HG03060 (cell line): ENCODE measurements at regions not wholly inside any gene's neighbourhood (a gene's known extent, or its start where the extent isn't known, plus 50 kb on each side); places are given as distances from the start of the nearest gene placed in this dataset.
"Not testable (repeated sequence)": the region's sequence is repeated elsewhere in the genome, so short reads cannot be mapped to it uniquely, and the experiment has no call there.

Experiments used
- ATAC-seq: cut with Tn5 transposase; IDR thresholded peaks from one replicate; pipeline ENCODE4 v1.9.1; 2021; ENCODE audit warnings: low read depth, moderate number of reproducible peaks; ENCODE audit not compliant: unreplicated experiment

DNA sequence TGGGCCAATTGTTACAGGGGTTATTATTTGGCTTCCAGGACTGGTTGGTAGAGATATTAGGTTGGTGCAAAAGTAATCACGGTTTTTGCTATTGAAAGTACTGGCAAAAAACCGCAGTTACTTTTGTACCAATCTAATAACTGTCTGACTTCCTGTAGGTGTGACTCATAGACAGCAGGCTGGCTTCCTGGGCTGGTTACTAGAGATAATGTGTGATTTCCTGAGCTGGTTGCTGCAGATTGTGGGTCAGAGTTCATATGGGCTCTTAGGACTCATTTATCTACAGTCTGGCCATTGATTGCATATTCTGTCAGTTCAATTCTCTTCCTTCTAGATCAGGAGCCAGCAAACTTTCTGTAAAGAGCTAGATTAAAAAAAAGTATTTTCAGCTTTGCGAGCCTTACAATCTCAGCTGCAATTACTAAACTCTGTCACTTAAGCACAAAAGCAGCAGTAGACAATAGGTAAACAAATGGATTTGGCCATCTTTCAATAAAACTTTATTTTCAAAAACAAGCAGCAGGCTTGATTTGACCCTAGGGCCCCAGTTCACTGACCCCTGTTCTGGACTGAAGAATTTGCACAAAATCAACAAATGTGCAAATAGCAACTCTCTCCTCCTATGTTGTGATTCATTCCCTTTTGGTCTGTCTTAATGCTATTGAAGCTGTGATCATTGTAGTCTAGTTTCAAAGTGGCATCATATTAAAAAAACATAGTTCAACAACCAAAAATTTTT is 50.8 kb upstream of the BOD1L1 start:
- no peak for ATAC-seq

DNA sequence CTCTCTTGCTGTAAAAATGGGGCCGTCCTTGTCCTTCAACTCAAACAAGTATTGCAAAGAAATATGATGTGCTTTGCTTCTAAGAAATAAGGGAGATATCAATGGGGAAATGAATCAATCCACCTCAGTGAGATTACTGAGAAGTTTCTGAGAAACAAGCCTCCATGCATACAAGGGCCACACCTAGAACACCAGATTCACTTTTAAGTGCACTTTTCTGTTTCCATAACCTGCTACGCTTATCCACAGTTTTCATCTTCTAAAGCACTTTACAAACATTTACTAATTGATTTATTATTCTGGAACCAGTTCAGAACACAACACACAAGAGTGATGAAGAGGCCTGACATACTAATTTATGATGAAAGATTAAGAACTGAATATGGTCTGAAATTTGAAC is 54.0 kb upstream of the BOD1L1 start:
- no peak for ATAC-seq

DNA sequence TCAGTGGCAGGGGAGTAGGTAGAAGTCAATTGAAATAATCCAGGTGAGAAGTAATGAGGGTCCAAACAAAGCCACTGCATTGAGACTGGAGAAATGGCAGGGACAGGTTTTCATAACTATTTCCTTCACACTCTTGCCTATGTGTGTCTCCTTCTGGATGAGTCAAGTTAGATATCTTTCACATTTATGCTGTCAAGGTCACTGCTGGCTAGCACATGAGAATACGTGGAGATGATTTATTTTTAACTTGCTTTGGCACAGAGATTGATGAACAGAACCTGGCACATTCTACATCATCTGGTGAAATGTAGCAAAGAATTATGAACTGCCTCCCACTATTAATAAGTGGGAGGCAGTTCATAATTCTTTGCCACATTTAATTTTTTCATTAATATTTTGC is 66.7 kb upstream of the BOD1L1 start:
- ATAC-seq: no peak

DNA sequence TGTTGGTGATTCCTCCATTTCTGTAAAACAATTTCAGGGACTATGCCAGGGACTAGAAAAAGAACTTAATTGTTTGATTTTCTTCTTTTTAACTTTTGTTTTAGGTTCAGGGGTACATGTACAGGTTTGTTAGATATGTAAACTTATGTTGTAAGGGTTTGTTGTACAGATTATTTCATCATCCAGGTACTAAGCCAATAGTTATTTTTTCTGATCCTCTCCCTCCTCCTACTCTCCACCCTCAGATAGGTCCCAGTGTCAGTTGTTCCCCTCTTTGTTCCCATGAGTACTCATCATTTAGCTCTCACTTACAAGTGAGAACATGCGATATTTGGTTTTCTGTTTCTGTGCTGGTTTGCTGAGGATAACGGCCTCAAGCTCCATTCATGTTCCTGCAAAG is 70.8 kb upstream of the BOD1L1 start:
- no peak for ATAC-seq

DNA sequence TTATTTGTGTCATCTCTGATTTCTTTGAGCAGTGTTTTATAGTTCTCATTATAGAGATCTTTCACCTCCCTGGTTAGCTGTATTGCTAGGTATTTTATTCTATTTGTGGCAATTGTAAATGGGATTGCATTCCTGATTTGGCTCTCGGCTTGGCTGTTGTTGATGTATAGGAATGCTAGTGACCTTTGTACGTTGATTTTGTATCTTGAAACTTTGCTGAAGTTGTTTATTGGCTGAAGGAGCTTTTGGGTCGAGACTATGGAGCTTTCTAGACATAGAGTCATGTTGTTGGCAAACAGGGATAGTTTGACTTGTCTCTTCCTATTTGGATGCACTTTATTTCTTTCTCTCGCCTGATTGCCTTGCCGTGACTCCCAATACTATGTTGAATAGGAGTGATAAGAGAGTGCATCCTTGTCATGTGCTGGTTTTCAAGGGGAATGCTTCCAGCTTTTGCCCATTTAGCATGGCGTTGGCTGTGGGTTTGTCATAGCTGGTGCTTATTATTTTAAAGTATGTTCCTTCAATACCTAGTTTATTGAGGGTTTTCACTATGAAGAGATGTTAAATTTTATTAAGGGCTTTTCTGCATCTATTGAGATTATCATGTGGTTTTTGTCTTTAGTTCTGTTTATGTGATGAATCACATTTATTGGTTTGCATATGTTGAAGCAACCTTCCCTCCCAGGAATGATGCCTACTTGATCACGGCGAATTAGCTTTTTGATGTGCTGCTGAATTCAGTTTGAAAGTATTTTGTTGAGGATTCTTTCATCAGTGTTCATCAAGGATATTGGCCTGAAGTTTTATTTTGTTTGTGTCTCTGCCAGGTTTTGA is 72.7 kb upstream of the BOD1L1 start:
- ATAC-seq: no peak

DNA sequence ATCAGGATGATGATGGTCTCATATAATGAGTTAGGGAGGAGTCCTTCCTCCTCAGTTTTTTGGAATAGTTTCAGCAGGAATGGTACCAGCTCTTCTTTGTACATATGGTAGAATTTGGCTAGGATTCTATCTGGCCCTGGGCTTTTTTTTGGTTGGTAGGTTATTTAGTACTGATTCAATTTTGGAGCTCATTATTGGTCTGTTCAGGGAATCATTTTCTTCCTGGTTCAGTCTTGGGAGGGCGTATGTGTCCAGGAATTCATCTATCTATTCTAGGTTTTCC is 73.3 kb upstream of the BOD1L1 start:
- not testable (repeated sequence) for ATAC-seq

DNA sequence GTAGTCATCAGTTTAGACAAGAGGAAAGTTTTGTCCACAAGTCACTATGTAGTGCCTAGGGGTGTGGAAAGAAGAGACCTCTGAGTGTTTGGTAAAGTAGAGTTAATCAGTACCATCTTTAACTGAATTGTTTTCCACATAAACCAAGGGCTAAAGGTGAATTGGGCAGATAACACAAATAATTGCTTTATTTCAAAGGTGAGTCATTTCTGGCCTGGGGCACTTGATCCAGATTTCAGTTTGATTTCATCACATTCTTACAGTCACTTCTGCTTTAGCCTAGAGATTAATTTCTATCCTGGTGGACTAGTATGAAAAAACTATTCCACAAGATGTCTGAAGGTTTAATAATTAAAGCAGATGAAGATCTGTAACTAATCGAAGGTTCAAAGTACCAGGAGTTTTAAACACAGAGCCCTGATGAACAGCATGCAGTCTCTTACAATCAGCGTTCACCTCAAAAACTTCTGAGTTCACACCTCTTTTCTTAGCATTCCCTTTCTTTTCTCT is 74.5 kb upstream of the BOD1L1 start:
- ATAC-seq: no peak

DNA sequence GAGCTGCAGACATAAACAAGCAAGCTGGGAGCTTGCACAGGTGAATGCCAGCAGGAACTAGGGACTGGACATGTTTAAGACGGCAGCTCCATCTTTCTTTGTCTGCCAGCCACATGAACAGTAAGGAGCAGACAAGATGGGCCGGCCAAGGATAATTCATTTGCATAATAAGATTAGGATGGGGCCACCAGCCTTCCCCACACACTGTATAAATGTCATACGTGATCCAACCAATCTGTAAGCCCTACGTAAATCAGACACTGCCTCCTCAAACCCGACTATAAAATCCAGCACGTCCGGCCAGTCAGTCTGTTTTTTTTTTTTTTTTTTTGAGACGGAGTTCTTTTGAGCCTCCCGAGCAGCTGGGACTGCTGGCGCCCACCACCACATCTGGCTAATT is 75.6 kb upstream of the BOD1L1 start:
- ATAC-seq: no peak

DNA sequence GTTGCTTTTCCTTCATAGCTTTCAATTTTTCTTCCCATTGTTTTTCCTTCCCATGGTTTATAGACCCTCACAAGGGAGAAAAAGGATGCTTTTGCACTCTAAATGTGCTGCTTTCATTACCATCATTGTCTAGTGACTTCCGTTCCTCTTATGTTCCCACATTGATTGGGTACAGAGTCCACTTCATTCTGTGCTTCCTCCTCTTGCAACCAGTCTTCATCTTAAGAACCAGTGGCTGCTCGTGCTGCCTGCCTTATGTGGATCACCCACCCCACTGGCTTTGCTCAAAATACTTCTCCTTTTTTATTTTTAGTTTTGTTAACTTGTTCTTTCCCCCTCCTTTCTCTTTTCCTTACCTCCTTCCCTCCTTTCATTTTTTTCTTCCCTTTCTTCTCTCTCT is 76.5 kb upstream of the BOD1L1 start:
- ATAC-seq: no peak

DNA sequence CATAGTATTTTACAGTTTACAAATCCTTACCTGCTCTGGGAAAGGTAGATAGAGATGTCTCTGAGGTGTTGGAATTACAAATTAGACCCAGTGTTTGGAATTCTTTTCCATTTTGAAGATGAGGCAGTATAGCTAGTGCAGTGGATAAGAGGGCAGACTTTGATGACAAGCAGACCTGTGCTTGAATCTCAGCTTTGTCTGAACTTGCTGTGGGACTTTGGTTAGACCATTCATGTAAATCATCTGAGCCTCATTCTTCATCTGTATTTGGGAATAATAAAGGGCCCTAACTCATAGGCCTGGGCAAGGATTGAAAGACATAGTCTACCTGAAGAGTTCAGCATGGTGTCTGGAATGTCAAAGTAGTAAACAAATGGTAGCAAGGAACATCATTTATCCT is 77.2 kb upstream of the BOD1L1 start:
- ATAC-seq: no peak

DNA sequence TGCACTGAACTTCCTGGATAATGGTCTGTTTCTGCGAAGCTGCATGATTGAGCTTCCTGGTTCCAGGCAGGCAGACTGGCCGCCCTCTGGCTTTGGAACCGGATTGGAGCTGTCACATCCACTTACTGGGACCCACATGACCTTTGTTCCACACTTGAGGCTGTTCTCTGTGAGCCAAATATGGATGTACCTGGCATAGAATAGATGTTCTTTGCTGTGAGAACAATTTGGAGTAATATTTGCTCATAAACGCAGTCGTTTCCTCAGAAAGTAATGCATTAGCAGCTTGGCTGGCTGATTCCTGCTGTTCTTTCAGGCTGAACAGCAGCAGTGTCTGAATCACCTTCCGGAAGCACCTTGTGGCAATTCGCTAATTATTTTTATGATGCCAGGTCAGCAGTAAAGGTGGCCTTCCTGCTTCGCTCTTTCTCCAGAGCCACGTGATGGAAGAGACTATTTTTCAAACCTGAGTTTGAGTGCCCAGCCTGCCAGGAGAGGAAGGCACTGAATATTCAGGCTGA is 78.1 kb upstream of the BOD1L1 start:
- ATAC-seq: no peak

DNA sequence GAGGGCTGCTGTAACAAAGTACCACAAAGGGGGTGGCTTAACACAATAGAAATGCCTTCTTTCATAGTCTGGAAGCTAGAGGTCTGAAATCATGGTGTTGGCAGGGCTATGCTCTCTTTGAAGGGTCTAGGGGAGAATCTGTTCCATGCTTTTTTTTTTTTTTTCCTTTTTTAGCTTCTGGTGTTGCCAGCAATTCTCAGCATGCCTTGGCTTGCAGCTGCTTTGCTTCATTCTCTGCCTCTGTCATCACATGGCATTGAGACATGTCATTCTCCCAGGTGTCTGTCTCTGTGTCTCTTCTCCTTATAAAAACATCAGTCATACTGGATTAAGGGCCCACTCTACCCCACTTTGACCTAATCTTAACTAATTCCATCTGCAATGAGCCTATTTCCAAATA is 78.6 kb upstream of the BOD1L1 start:
- ATAC-seq: no peak

DNA sequence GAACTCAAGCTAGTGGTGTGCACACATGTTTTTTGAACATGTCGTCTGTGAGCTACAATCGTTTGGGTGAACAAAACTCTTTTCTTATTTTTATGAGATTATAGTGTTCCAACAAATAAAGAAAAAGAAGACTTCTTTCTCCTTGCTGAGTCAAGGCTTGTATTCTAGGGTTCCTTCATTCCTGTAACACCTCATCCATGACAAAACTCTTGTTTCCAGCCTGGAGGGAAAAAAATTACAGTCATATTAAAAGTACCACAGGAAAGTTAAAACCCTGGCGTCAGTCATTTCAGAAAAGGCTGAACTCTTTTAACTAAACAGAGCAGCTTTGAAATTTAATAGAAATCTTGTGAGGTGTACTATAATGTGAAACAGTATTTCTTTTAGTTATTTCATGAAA is 79.2 kb upstream of the BOD1L1 start:
- ATAC-seq: no peak

DNA sequence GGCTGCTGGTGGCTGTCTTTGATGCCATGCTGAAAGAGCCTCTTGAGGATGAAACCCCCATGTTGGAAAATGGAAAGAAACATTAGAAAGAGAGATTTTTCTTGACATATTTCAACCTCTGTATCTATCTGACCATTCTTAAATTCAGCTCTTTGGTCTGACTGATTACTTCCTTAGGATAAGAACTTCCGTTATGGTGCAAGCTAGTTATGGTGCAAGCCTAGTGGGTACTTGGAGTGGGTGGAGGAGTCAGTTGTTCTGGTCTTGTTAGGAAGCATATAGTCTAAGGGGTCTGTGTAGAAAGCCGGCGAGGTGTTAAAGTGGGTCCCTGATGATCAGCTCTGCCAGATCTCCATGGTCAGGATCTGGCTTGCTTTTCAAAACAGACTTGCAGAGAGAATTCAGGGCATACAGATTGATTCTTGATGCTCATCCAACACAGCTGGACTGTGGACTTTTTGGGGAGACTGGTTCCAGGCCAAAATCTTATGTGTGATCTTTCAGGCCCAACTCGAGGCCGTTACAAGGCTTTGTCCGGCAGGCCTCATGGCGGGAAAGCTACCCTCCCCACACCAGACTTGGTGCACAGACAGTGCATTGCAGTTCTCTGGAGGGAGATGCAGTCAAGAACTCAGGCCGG is 82.8 kb upstream of the BOD1L1 start:
- no peak for ATAC-seq

DNA sequence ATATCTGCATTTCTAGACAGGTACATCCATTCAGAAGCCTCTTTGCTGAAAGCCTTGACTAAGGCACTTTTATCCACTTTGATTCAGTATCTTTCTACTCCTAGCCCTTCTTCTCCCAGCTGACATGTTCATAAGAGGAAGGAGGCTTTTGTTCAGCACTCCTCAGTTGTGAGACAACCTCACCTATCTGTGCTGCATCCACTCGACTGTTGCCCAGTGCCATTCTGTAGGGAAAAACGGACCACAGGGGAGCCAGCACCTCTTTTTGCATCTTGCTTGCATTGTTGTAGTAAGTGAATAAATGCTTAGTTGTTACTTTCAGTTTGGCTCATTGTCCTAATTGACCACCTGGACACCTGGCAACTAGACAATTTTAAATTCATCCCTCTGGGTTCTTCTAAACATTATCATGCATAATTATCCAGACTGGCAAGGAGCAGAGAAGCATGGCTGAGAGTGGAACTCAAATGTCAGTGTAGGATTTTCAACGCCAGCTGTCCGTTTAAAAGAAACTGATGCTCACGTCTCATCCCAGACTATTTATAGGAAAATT is 83.8 kb upstream of the BOD1L1 start:
- ATAC-seq: no peak

DNA sequence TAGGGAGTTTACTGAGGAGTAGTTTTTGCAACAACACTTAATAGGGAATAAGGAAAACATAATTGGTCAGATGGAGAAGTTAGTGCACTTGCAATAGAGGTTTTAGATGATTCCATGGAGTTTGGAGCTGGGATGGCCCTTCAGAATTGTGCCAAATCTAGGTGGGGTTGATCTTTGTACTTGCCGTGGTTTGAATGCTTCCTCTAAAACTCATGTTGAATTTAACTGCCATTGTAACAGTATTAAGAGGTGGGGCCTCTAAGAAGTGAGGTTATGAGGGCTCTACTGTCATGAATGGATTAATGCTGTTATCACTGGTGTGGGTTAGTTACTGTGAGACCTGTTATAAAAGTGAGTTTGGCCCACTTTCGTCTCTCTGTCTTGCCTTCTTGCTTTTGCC is 94.4 kb upstream of the BOD1L1 start:
- ATAC-seq: no peak

DNA sequence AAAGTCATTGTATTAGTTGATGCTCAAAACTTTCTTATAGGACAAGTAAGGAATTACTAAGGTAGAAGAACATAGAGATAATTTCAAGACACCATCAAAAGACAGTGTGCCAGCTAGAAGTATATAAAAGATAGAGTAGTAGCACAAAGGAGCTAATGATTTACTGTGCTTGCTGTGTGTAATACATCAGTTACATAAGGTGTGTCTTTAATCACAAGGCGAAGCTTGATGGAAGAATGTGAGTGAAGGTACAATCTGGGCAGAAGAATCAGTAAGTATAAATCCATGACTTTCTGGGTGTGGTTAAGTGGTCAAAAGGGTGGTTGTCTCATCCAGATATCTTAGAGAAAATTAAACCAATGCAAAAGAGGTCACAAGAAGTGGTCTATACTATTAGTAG is 95.1 kb upstream of the BOD1L1 start:
- ATAC-seq: no peak

DNA sequence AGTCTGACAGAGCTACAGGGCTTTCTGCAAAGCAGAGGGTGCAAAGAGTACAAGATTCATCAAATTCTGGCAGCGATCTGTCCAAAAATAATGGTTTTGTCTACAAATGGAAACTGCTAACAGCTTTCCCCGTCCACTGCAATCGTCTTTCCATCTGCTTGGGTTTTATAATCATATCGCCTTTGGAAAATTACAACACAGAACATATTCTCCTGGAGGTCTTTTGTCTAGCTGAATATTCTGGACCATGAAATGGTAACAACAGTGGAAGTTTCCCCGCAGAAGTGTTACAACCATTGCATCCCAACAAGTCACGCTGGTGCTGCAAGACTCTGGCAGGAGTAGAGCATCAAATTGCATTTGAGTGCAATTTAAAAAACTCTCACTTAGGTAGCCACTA is 101.2 kb upstream of the BOD1L1 start:
- ATAC-seq: no peak

DNA sequence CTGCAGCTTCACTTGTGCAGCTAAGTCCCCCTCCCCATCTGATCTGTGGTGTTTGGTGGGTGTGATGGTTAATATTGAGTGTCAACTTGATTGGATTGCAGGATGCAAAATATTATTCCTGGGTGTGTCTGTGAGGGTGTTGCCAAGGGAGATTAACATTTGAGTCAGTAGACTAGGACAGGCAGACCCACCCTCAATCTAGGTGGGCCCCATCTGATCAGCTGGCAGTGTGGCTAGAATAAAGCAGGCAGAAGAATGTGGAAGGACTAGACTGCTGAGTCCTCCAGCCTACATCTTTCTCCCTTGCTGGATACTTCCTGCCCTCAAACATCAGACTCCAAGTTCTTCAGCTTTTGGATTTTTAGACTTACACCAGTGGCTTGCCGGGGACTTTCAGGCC is 103.5 kb upstream of the BOD1L1 start:
- no peak for ATAC-seq

DNA sequence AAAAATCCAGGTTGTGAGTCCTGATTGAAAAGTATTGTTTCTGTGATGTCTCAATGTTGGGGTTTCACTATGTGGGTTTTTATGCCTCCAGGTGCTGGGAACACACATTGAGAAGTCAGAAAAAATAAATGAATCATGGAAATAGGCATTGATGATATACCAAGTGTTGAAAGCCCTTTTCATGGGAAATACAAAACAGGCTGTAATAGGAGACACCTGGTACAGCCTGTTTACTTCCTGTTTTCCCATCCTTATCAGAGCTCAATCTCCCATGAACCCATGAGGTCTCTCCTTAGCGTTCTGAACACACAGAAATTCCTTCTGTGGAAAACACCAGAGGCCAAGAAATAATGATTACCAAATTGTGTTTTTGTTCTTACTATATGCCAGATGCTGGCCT is 106.3 kb upstream of the BOD1L1 start:
- no peak for ATAC-seq

DNA sequence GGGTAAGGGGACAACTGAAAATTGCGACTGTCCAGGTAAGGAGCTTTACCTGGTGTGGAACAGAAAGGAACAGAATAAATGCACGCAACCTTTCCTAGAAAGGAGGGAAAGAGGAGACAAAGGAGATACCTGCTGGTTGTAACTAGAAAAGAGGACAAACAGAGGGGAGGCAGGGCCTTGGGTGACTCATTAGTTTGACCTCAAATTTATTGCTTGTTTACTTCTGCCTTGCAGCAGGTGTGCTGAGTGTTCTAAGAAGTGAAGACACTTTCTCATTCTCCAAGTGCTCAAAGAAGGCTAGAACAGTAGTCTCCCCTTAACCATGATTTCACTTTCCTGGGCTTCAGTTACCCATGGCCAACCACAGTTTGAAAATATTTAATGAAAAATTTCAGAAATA is 123.1 kb upstream of the BOD1L1 start:
- ATAC-seq: no peak
